Right renal pelvis (tissue), 4 donors: ENCODE measurements at regions not wholly inside any gene's neighbourhood (a gene's known extent, or its start where the extent isn't known, plus 50 kb on each side); places are given as distances from the start of the nearest gene placed in this dataset.

ENCODE experiments used
- DNase-seq, 4 donors: peaks; one replicate each; pipeline ENCODE4 v3.0.0-alpha.2; 2013; ENCODE audit warnings: low read depth in 4 of 4, low spot score in 3 of 4, missing footprints in 1 of 4

DNA sequence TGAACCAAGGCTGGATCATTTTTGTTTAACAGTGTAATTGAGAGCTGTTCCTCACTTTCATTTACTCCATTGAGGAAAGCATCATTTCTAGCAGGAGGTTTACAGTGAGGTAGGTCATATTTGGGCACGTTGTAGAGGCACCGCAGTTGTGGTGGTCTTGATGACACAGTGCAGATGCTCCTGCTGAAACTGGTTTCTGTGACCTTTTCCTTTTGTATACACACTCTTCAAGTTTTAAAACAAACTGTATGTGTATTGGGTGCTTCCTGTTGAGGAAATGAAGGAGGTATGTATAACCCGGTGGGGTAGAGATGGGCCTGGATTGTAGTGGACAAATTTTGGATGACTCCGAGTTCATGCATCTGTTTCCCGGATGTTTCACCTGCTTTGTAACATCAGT lies 456.3 kb upstream of the RGS6 start:
- no peak for DNase-seq

DNA sequence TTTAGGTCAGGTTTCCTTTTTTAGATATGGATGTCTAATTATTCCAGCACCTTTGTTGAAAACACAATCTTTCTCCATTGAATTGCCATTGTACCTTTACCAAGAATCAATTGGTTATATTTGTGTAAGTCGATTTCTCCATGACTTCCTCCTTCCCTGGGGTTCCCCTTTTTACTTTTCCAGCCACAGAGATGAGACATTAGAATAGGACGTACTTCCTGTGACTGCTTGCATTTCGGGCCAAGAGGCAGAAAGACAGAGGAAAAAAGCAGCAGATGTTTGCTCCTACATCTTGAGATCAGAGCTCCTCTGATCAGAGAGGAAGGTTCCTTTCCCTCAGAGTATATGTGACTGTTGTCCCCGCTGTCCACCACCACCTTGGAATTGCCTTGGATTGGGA lies 453.7 kb upstream of the RGS6 start:
- no peak for DNase-seq

DNA sequence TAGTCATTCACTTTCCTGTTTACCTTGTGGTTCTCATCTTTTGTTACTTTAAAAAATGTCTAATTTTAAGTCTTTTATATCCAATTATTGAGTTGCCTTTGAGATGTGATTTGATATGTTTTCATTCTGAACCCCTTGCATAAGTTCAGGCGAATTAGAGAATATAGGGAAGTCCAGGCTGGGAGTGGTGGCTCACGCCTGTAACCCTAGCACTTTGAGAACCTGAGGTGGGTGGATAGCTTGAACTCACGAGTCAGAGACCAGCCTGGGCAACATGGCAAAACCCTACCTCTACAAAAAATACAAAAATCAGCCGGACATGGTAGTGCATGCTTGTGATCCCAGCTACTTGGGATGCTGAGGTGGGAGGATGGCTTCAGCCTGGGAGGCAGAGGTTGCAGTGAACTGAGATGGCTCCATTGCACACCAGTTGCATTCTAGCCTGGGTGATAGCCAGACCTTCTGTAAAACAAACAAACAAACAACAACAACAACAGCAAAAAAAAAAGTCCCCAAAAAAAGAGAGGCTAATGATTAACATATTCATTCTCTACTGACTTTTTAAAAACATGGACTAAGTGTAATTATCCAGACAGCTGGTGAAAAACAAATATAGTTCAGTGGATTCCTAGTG lies 451.1 kb upstream of the RGS6 start:
- DNase-seq, result no peak

DNA sequence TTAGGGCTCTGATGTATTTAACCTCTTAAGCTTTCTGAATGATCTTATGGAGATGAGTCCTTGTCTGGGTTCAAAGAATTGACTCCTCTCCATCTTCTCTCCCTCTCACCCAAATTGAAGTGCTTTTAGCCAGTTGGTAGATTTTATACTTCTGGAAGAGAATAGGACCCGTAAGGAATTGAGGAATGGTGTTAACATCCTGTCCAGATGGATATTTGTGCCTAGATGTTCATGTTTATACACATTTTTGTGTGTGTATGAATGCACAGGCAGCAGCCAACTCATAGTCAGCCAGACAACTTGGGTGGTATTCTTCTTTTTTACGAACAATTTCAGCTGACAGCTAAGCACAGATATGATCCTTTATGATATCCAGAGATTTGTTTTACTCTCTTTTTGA lies 449.6 kb upstream of the RGS6 start:
- DNase-seq, result no peak

DNA sequence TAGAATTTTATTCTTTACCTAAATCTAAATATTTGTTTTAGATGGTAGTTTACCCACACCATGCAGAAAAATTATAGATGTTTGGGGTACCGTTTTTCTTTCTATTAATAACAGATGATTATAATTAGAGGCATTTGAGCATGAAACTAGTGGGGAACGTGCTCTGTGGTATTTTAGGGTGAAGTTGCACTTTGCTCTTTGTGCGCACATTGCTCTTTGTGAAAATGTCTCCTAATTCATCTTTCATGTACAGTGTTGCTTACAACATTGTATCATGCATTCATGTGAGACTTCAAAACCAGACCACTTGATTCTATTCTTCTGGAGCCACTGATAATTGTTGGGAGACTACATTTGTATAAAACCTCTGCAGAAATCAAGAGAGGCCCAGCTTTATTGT lies 449.1 kb upstream of the RGS6 start:
- no peak for DNase-seq

DNA sequence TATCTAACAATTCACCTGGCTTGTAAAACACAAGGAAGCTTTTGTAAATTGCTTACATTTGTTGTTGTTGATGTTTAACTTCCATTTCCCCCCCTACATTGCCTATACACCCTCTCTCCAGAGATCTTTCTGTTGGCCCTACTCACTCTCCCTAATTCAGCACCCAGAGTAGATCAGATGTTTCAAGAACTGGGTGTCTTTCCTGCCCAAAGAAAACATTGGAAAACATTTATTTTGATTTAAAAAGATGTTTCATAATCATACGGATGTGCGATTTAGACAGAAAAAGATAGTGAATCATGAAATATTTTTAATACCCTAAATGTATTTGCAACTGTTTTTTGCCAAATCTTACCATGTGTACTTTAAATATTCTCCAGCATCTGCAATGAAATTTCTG lies 446.4 kb upstream of the RGS6 start:
- DNase-seq, result no peak

DNA sequence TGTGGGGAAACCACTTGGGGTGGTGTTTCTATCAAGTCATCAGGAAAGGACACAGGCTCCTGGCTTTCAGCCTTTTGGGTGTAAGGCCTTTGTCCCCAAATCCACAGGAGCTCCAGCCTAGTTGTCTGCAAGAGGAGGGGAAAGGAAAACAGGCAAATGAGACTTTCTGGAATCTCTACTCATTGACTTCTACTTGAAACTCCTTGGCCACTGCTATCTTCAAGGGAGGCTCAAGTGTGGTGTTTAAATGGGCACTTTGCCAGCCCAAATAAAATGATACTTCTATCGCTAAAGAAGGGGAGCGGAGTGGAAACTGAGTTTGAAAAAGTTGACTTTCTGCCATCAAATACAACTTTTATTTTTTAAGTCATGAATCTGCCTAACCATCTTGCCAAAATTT lies 445.9 kb upstream of the RGS6 start:
- no peak for DNase-seq

DNA sequence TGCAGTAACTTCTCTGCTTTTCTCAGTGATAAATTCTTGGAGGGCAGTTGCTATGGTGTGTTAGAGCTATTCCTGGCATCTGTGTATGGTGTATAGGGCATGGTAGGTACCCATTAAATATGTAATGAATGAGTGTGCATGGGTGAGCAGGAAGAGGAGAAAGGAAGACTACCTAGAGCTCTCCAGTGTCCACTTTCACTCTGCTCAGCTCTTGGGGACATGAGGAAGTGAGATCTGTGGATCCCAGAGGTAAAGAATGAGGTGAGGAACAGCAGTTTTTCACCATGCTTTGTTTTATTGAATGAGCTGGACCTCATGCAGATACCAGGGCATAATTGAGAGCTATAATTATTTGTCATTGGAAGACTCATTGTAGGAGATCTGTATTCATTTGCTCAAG lies 444.8 kb upstream of the RGS6 start:
- DNase-seq, result no peak

DNA sequence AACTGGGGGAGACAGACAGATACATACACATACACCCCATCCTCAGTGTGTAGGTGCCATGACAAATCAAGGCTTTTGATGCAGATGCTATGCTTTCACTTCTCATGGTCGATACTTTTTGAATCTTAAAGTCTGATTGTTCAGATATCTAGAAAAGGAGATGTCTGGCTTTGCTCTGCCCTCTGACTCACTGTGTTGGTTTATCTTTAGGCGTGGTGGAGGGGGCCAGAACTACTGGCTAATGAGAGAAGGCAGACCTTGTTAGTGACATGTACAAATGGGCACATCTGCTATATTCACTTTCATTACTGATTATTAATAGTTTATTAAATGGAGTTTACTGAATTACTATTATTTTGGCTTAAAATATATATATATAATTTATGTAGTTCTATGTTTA lies 444.3 kb upstream of the RGS6 start:
- no peak for DNase-seq

DNA sequence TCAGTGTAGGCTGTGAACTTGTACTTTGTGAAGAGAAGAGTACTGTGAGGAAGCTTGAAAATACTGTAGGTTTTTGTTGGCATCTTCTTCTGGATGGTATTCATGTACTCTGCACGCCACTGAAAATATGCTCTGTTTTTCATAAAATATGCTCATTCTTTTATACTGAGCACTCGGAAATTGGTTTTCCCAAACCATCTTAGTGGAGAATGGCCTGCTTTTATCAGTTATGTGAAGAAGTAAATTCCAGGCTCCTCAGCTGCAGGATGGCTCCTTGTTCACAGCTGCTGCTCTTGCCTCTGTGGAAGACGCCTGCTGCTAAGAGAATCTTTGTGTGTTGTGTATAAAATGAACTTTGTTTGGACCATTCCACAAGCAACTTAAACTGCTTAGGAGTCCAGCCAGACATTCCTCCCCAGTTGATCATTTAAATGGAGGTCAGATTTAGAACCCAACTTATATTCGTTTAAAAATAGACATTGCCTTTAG lies 443.5 kb upstream of the RGS6 start:
- no peak for DNase-seq

DNA sequence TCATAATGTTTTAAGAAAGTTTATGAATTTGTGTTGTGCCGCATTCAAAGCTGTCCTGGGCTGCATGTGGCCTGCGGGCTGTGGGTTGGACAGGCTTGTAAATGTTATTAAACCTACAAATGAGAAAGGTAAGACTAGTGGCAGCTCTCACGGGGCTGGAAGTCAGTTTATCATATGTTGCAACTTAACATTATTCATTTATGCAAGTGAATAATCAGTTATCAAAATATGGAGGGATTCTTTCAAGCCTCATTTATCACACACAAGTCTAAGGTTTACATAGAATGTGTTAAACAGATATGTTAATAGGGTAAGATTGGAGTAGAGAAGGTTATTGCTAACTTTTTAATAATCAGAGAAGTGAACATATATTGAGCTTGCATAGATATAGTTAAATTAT lies 442.5 kb upstream of the RGS6 start:
- no peak for DNase-seq

DNA sequence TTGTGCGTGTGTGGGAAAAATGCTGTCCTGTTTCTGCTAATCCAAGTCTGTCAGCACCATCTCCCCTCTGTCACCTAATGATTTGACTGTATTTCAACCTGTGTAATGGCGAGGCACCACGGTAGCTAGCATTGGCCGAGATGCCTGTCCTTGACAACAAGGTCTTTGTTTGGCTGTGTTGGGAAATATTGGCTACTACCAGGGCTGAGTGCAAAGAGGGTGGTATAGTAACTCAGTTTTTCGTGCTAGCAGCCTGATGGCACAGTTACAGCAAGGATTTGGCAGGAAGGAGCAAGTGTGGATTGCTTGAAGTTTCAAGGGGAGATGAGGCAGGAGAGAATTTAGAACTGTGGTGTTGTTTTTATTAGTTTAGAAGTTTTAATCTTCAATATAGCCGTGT lies 440.3 kb upstream of the RGS6 start:
- no peak for DNase-seq

DNA sequence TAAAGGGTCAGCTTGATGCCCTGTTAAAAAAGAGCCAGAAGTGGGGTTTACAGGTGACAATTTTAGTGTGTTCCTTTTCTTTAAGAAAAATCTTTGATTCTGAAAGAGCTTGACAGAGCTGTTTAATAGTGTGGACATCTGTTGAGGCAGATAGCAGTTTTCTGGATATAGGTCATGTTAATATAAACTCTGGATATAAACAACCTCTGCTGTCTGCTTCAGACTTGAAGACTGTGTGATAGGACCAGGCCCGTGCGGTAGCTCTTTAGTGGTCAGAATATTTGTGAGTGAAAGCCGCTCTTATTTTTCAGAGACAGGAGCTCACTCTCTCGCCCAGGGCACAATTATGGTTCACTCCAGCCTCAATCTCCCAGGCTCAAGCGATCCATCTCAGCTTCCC lies 439.9 kb upstream of the RGS6 start:
- DNase-seq, result no peak

DNA sequence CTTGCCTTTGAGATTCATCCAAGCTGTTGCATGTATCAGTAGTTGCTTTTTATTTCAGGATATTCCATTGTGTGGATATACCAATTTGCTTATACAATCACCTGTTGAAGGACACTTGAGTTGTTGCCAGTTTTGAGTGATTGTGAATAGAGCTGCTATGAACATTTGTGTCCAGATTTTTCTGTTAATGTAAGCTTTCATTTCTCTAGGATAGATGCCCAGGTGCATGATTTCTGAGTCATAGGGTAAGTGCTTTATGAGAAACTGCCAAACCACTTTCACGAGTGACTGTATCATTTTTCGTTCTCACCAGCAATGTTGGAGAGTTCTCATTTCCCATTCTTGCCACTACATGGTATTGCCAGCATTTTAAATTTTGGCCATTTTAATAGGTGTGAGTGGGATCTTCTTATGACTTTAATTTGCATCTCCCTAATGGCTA lies 434.6 kb upstream of the RGS6 start:
- DNase-seq, result no peak

DNA sequence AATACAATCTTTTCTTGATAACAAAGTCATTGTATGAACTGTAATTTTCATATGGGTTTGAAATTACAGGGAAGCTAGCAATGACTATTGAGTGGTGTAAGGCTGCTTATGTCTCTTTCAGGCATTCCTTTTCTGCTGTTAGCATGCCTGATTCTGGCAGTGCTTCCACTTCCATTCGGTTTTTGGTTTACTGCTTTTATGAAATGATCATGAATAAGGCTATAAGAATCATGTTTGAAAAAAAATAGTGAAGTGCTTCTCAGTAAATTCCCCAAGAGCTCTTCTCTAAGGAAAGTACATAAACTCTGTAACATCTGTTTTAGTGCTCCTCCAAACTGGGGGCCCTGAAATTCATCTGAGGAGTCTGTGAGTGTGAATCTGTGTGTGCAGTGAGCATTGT lies 434.0 kb upstream of the RGS6 start:
- DNase-seq, result no peak

DNA sequence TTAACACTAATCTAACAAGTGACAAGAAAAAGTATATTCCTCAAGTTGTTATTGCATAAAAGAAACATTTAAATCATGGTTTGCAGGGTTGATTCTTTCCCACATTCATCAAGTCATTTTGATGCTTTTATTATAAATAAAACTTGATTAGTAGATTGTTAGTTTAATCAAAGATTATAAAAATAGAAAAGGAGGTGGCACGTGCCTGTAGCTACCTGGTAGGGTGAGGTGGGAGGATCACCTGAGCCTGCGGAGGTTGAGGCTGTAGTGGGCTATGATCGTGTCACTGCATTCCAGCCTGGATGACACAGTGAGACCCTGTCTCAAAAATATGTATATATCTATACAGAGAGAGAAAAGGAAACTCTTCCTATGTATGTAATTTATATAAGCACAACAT lies 433.2 kb upstream of the RGS6 start:
- no peak for DNase-seq

DNA sequence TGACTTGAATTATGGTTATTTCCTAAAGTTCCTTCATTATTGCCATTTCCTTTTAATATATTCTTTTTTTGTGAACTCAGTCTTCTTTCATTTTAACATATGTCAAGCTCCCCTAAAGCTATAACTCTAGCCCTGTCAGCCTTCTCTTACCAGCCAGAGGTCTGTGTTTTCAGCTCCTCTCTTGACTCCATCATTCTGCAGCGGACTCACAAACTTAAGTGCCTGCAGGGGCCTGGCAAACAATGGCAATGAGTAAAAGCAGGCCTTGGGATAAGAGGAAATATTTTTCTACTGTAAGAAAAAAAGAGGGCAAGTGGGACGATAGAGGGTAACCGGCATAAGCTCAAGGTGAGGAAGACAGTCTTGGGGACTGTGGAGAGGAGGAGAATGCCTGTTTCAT lies 424.5 kb upstream of the RGS6 start:
- DNase-seq, result no peak

DNA sequence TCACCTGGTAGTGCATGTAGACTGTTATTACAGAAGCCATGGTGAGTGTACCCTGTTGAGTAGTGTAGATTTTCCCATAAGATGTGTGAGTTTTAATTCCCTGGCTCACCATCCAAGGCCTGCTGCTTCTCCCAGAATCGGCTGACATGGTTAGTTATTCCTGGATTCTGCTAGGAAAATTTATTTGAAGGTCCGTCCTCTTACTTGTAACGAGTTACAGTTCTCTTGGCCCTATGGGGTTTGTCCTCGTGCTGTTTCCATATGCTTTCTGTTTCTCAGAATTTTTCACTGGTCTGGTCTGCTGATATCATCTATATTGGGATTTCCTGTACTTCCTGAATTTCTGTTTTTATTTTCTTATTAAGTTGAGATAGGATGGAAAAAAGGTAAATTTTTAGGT lies 423.3 kb upstream of the RGS6 start:
- DNase-seq, result no peak

DNA sequence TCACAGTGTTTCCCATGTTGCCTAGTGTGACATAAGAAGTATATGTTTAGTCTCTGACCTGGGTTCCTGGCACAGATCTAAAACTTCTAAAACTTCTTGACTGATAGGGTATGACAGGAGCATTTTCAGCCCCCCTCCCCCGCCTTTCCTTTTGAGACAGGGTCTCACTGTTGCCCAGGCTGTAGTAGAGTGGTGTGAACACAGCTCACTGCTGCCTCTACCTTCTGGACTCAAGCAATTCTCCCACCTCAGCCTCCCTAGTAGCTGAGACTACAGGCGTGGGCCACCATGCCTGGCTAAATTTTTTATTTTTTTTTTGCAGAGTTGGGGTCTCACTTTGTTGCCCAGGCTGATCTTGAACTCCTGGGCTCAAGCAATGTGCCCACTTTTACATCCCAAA lies 421.1 kb upstream of the RGS6 start:
- no peak for DNase-seq

DNA sequence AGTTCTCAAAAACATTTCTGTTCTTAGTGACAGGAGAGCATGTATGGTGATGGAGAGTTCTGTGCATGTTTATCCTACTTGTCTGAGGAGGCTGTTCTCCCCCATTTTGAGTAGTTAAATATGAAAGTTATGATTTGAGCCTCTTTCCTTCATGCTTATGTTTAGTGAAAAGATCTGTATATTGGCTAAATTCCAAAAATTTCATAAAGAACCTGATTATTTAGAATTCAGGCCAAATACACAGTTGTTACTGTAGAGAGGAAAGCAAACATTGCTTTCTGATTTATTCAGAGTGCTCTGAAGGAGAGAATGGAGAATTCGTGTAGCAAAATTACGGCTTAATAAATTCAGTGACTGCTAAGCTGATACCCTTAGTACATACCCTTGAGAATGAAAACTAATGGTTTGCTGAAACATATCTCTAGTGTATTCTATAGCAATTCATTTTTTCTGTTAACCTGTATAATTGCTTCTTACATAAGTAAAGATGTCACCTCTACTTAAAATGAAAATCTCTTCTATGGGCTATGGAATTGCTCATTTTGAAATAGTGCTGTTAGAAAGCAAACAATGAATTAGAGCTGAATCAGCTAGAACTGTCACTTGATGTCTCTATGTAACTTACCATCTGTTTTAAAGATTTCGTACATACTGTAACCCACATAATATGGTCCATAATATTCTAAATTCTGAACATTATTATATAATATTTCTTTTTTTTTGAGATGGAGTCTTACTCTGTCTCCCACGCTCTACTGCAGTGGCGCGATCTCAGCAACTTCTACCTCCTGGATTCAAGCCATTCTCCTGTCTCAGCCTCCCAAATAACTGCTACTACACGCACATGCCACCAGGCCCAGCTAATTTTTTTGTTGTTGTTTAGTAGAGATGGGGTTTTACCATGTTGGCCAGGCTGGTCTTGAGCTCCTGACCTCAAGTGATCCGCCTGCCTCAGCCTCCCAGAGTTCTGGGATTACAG lies 417.0 kb upstream of the RGS6 start:
- DNase-seq, result no peak

DNA sequence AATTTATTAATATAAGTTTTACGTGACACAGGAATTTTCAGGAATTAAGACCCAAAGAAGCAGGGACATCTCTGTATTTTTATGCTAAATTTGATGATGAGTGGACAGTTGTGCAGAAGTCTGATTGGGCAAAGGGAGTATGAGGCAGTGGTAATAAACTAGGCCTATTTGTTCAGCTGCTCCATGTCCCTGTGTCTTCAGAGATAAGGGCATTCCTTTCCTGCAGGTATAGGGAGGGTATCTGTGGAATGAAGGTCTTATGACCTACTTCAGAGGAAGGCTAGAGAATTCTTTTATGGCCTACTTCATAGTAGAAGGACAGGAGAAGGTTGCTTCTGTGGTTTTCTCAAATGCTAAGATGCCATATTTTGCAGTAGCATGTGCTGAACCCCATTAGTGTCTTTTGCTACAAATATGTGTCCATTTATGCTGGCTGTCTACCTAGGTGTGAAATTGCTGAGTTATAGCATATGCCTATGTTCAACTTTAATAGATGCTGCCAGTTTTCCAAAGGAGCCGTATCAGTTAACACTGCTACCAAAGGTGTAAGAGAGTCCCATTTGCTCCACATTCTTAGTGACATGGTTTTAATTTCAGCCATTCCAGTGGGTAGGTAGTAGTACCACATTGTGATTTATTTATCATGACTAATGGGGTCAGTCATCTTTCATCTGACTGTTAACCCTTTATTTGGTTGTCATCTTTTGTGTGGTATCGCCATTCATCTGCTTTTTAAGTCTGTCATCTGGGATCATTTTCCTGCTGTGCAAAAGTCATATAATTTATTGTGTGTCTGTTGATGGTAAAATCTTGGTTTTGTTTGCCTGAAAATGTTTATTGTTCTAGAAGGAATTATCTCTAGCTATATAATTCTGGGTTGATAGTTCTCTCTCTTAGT lies 410.7 kb upstream of the RGS6 start:
- DNase-seq, result no peak
